Erythroblast (primary cell): ENCODE measurements at regions not wholly inside any gene's neighbourhood (a gene's known extent, or its start where the extent isn't known, plus 50 kb on each side); places are given as distances from the start of the nearest gene placed in this dataset.

Source experiments
- DNase-seq, 2 experiments: peaks; one replicate each; lab custom pipeline; 2025; lab: John Stamatoyannopoulos, UW
- GATA1 ChIP-seq: IDR thresholded peaks from 2 replicates; pipeline ENCODE4 v1.6.1; 2011; ENCODE audit warnings: low read depth, mild to moderate bottlenecking, control low read depth, low read length, moderate library complexity
- POLR2A ChIP-seq: IDR thresholded peaks from 2 replicates; pipeline ENCODE4 v1.6.1; 2011; ENCODE audit warnings: mild to moderate bottlenecking, low read length

DNA sequence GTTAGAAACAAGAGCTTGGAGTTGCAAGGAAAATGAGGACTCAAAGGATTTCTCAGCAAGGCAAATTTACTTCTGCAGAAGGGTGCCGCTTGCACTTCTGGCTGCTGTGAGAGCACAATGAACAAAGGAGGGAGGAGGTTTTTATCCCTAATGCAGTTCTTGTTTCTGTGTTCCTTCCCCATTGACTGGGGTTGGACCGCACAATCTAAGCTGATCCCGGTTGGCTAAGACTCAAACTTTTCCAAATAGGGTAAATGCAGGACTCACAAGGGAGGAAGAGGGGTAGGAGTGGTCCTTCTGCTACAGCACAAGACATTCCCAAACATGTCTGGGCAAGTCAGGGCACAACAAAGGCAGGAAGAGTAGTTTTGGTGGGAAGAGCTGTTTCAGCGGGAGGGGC lies 249.6 kb upstream of the MOCS1 start:
- TF ChIP-seq GATA1 (no peak), POLR2A (no peak)
- DNase-seq, result no peak

DNA sequence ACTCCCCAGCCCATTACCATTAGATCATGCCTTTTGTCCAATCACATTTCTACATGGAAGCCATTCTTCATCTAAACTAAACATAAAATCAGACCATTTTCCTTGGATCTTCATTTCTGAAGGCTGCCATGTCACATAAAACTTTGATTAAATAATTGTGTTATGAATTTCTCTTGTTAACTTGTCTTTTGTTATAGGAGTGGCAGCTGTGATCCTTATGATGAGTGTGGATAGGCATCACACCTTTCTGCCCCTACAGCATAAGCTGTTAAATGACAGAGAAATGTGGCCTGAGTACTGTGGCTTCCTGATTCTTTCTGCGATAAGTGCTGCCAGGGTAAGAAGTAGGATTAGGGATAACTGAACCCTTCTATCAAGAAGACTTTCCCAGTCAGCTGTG lies 247.1 kb upstream of the MOCS1 start:
- TF ChIP-seq POLR2A (no peak), GATA1 (no peak)
- no peak for DNase-seq

DNA sequence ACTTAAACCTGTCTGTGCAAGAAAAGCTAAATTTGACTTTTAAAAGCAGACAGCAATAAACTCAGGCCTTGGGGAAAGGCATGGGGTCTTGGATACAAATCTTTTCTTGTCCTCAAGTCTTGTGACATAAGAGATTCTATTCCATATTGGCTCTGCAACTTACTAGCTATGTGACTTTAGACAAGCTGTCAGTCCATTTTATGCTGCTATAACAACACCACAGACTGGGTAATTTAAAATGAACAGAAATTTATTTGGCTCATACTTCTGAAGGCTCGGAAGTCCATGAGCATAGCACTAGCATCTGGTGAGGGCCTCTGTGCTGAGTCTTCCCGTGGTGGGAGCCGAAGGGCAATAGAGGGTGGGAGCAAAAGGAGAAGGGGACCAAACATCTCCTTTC lies 246.0 kb upstream of the MOCS1 start:
- DNase-seq, result no peak
- TF ChIP-seq POLR2A, result no peak
- no peak for TF ChIP-seq GATA1

DNA sequence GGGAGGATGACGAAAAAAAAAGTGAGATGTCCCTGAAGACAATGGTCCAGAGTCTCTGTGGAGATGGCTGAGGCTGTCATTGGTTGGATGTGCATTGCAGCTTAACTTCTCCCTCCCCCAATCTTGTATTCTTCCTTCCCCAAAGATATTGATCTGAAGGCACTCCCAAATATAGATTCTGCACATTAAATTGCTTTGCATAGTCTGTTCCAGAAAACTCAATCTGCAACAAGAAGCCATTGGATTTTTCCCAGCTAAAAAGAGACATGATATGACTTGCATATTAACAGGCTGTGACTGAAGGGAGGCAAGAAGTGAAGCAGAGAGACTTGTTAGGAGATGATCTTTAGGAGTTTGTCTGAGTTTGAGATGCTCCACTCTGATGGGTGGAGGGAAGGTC lies 245.2 kb upstream of the MOCS1 start:
- no peak for DNase-seq
- TF ChIP-seq GATA1 (no peak), POLR2A (no peak)

DNA sequence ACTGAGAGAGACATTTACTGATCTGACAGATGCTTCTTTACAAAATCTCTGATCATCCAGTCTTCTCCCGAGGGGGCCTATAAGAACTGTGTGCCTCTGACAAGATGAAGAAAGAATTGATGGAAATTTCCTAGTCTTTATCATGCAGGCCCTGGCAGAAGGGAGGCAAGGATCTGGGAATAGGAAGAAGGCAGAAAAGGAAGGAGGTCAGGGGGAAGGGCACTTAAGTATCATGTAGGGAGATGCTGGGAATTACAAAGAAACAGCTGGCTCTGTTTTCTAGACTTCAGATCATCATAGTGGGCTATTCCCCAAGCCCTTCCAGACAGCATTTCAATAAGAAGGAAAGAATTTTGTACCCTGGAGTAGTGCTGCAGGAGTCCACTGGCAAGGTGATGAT lies 243.3 kb upstream of the MOCS1 start:
- DNase-seq, result no peak
- TF ChIP-seq POLR2A (no peak), GATA1 (no peak)

DNA sequence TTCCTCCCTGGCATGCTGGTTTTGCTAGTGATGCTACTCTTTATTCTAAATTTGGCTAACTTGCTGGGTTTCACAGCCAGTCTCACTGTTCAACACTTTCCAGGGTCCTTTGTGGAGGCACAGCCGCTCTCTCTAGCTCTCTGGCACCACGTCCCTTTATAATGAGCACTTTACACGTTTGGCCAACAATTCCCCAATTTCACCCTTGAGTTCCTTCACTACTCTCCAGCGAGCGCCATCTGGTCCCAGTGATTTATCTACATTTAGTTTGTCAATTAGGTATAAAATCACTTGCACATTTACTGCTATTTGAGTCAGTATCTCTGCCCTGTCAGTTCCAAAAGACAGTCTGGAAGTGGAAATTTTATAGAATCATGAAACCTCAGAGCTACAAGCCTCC lies 241.9 kb upstream of the MOCS1 start:
- DNase-seq, result no peak
- TF ChIP-seq GATA1 (no peak), POLR2A (no peak)

DNA sequence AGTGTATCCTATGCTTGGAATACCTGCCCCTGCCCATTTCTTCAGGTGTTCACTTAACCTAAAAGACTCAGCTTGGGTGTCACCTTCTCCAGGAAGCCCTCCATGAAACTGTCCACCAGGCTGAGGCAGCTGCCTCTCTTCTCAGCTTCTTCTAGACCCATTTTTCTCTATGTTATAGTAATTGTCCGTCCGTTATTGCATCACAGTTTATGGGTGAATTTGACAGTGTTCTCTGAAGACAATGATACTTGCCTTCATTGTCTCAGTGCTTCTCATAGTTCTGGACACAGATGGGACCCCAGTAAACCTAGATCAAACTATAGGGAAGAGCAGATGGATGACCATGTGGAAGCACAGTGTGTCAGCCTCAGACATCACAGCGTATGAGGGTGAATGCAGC lies 238.0 kb upstream of the MOCS1 start:
- TF ChIP-seq GATA1 (no peak), POLR2A (no peak)
- no peak for DNase-seq

DNA sequence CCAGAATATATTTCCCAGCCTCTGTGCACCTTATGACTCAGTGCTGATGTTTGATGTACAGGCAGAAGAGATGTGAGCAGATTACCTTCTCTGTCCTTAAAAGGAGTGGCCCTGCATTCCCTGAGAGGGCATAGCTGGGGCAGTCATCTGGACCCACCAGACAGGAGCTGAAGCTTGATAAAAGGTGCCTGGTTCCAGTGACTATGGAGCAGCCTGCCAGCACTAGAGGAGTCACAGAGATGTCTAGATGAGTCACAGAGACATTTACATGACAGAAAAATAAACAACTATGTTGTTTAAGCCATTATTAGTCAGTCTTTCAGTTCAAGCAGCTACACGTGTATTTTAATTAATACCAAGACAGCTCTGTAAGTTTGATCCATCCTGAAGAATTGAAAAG lies 237.1 kb upstream of the MOCS1 start:
- TF ChIP-seq POLR2A, result no peak
- TF ChIP-seq GATA1, result no peak
- DNase-seq, result no peak

DNA sequence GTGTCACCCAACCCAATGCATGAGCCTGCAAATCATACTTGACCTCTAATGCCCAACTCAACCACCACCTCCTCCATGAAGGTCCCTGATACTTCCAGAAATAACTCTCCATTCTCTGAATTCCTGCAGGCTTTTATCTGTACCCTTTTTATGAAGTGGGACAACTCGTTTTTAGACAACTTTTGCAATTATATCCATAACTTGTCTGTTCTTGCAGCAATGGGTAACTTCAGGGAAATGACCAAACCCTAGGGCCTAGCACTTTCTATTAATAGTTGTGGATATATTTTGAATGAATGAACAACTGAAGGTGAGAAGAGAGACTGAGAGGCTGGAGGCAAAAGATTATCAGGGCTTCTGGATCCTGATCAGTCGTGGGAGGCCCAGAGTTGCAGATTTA lies 236.6 kb upstream of the MOCS1 start:
- TF ChIP-seq GATA1 (no peak), POLR2A (no peak)
- DNase-seq, result no peak

DNA sequence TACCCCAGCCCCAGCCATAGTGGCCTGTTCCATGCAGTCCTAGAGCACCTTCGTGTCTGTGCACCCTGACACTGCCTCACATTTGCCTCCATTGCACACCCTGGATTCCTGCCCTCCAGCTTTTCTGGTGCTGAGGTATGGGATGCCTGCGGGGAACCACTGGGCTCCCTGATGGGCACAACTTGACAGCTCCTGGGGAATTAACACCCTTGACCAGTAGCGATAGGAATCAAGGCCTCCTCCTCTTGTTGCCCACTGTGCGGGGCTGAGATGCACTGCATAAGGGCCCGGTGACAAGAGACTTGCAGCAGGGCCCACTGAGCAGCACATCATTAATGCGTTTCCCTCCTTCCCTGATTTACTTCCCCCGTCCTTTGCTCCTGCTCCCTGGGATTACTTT lies 235.6 kb upstream of the MOCS1 start:
- no peak for DNase-seq
- TF ChIP-seq GATA1 (no peak), POLR2A (no peak)

DNA sequence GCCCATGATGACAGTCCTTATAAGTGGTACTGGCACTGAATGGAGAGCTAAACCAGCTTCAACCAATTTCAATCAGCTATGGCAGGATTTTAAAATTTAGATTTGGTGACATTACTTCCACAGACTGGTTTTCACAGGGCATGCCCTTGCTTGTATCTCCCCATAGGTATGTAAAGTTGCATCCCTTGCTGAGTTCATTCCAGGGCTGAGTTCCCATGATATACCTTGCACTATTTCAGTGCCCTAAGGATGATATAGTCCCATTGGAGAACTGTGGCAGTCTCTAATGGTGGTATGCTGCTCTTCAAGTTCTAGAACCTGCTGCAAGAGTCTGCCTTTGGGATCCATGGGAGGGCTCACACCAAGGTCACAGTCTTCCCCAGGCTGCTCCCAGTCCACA lies 232.7 kb upstream of the MOCS1 start:
- no peak for TF ChIP-seq POLR2A
- TF ChIP-seq GATA1, result no peak

DNA sequence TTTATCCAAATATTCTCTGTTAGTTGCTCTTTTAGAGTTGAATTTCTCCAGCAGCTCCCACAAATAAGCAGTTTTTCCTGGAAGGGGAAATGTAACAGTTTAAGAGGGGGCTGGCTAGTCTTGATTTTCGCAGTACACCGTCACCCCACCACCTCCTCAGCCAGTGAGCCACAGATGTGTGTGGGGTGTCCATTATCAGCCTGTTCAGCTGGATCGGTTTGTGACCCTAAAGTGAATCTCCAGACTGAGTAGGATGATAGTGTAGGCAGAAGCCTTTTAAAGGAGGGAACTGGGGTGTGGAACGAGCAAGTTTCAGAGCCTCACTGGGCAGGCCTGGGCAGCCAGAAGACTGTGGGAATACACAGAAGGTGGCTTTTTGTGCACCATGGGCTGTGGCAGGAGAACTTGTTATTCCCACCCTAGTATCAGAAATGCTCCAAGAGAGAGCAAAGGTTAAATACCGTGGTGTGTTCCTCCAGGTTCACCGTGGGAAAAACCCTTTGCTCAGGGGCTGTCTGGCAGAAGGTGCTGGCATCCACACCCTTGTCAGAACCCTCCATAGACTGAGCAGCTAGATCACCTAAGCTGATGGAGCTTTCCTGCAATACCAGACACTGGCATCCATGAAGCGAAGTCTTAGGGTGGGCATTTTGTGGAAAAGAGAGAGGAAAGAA lies 230.9 kb upstream of the MOCS1 start:
- DNase-seq, result no peak
- TF ChIP-seq GATA1 (no peak), POLR2A (no peak)

More for the DNA sequence above, 232.7 kb upstream of the MOCS1 start:
- DNase-seq, result no peak

DNA sequence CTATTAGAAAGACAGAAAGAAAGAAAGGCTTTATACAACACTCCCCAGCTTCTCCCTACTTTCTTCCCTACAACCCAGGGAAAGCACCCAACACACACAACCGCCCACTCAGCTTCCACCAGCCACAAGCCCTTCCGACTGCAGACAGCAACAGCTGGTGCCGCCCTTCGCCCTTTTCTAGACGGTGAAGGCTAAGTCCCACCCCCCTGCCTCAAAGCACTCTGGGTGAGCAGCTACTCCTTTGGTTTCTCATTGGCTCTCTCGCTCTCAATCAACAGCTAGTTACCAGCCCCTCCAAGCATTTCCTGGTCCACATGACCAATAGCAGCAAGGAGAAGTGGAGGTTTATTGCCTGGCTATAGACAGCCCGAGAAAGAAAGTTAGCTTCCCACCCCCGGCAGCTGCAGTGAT lies 230.1 kb upstream of the MOCS1 start:
- TF ChIP-seq GATA1, result no peak
- no peak for TF ChIP-seq POLR2A
- no peak for DNase-seq

DNA sequence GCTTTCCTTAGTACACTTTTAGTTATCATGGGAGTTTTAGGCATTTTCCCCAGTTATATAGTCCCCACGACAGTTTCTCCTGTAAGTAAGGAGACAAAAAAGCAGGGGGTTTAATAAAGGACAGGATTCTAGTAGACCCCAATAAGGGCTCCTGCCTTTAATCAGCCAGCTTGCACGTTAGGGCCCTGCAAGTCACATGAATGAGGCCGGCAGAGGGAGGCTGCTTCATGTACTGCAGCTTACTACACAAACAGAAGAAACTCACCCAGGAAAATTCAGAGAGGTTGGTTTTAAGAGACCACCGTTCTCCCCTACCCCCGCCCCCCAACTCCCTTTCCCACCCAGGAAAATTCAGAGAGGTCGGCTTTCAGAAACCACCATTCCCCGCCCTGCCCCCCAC lies 229.7 kb upstream of the MOCS1 start:
- no peak for DNase-seq
- TF ChIP-seq GATA1 (no peak), POLR2A (no peak)

DNA sequence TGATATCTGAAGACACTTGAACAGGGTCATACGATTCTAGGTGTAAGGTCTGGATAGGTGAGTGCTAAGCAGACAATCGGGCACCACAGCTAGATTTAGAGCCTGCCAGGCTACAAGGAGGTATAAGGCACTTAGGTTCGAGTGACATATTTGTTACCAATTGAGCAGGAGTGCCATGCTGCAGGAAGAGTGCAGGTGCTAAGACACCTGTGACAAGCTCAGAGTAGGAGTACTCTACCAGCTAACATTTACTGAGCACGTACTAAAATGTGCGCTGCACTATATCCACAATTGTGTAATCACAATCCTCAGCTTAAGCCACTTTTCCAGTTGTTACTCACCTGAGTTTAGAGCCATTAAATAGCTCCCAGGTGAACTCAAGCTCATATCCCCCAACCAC lies 227.8 kb upstream of the MOCS1 start:
- TF ChIP-seq POLR2A (no peak), GATA1 (no peak)

More for the DNA sequence above, 227.8 kb upstream of the MOCS1 start:
- no peak for DNase-seq
